BLaER1 treated with 17β-estradiol and CSF1 and Interleukin-3, amounts not matched to agents 10 nM and 100 nM (cell line): ENCODE measurements at regions not wholly inside any gene's neighbourhood (a gene's known extent, or its start where the extent isn't known, plus 50 kb on each side); places are given as distances from the start of the nearest gene placed in this dataset.
A peak's percentile ranks its signal among the peaks of the same experiment; 100 is the strongest.

Experiments used
- H3K27ac ChIP-seq, 11 experiments: shearing (Covaris generic); formaldehyde crosslinking; 2 replicates each; pipeline ENCODE4 v1.8.1; 2022
- H3K27me3 ChIP-seq, 11 experiments: shearing (Covaris generic); formaldehyde crosslinking; 2 replicates each; pipeline ENCODE4 v1.8.1; 2022
- H3K36me3 ChIP-seq, 11 experiments: shearing (Covaris generic); formaldehyde crosslinking; 2 replicates each; pipeline ENCODE4 v1.8.1; 2022
- H3K4me1 ChIP-seq, 10 experiments: shearing (Covaris generic); formaldehyde crosslinking; 2 replicates each; pipeline ENCODE4 v1.8.1; 2022
- H3K4me2 ChIP-seq, 11 experiments: shearing (Covaris generic); formaldehyde crosslinking; 2 replicates each; pipeline ENCODE4 v1.8.1; 2022
- H3K4me3 ChIP-seq, 10 experiments: shearing (Covaris generic); formaldehyde crosslinking; 2 replicates each; pipeline ENCODE4 v1.8.1; 2022
- H3K9ac ChIP-seq, 11 experiments: shearing (Covaris generic); formaldehyde crosslinking; 2 replicates each; pipeline ENCODE4 v1.8.1; 2022
- H3K9me3 ChIP-seq, 11 experiments: shearing (Covaris generic); formaldehyde crosslinking; replicated peaks in 1 of 11; 2 replicates each; pipeline ENCODE4 v1.8.1; 2022
- H4K20me1 ChIP-seq, 11 experiments: shearing (Covaris generic); formaldehyde crosslinking; 2 replicates each; pipeline ENCODE4 v1.8.1; 2022
- Cebpa-rat ChIP-seq, 11 experiments: shearing (Covaris generic); IDR thresholded peaks; 2 replicates each; pipeline ENCODE4 v1.8.1; 2022

DNA sequence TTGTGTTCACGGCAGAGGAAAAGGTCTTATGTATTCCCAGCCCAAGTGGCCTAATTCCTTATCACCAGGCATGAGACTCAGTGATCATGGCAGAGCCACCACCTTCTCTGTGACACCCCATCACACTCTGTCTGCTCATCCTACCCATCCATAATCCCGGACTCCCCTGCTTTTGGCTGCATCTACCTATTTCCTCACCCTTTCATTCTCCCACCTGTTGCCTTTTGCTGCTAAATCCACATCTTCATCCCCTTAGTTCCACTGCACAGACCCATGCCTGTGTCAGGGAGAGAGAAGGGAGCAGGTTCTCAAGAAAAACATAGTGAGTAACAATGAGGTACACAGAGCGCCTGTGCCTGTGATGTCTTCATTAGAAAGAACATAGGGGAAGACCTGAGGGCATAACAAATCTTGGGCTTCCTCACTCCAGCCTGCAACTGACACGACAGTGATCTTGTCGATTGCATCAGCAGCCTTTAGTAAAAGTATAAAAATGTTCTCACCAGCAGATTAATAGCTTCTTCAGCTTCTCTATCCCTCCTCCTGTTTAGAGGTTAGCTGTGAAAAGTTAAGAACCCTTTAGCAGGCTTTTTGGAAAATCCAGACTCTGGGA lies 246.5 kb upstream of the SPRED2 start:
- H4K20me1 ChIP-seq: no peaks in the 10 kb centered on the region
- H3K27ac ChIP-seq: no peak overlapping the region
- no peaks in the 10 kb centered on the region for H3K36me3 ChIP-seq
- no peak overlapping the region for H3K4me3 ChIP-seq
- H3K9me3 ChIP-seq: peaks cover 13 to 32% (median 21%) of the 10 kb centered on the region in 11 experiments; a peak in 21 of 22 replicates
- no peak for TF ChIP-seq Cebpa-rat (IDR thresholded peaks at IDR 0.05)
- H3K27me3 ChIP-seq: no peaks in the 10 kb centered on the region
- no peak overlapping the region for H3K9ac ChIP-seq
- H3K4me2 ChIP-seq: no peak overlapping the region
- no peaks in the 10 kb centered on the region for H3K4me1 ChIP-seq

DNA sequence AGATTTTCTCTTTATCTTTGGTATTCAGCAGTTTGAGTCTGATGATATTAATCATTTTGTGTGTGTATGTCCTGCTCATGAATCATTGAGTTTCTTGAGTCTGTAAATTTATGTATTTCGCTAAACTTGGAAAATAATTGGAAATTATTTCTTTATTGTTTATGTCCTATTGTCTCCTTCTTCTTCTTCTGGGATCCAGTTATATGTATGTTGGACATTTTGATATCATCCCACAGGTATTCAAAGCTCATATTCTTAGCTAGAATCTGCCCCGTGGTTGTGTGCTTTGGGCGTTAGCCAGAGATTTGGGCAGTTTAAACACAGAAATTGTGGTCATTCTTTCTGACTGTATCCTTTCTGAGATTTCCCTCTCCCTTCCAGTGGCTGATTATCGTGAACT lies 243.0 kb upstream of the SPRED2 start:
- H4K20me1 ChIP-seq: no peaks in the 10 kb centered on the region
- no peak overlapping the region for H3K4me2 ChIP-seq
- H3K27ac ChIP-seq: no peak overlapping the region
- no peak overlapping the region for H3K4me3 ChIP-seq
- no peak overlapping the region for H3K9ac ChIP-seq
- no peaks in the 10 kb centered on the region for H3K4me1 ChIP-seq
- H3K36me3 ChIP-seq: no peaks in the 10 kb centered on the region
- no peaks in the 10 kb centered on the region for H3K27me3 ChIP-seq
- H3K9me3 ChIP-seq: peaks cover 5 to 18% (median 12%) of the 10 kb centered on the region in 11 experiments; a peak in 18 of 22 replicates
- TF ChIP-seq Cebpa-rat (IDR thresholded peaks at IDR 0.05): no peak

DNA sequence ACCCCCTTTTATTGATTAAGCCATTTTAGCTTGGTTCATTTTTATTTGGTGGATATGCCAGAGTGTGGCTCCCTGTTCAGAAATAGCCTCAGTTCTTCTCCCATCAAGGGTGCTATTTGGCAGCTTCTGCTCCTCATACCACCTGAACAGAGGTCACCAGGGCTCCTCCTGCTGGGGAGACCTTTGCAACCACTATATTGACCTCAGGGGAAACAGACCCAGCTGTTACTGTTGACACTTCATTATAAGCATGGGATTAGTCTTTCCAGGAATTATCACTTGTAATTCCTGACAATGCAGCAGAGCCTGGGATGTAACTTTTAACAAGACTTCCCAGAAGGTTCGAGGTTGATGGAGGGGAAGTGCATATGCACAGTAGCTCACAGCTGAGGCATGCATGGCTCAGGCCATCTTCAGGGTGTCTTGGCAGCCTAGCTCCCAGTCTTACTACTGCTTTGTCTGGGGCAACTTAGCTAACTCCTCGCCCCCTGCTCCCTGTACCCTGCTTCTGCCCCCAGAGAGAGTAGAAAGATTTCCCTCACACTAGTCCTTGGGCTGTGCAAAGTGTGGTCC lies 239.4 kb upstream of the SPRED2 start:
- H3K36me3 ChIP-seq: no peaks in the 10 kb centered on the region
- H3K4me3 ChIP-seq: no peak overlapping the region
- no peaks in the 10 kb centered on the region for H3K27me3 ChIP-seq
- no peak overlapping the region for H3K9ac ChIP-seq
- no peak overlapping the region for H3K27ac ChIP-seq
- TF ChIP-seq Cebpa-rat (IDR thresholded peaks at IDR 0.05): no peak
- no peaks in the 10 kb centered on the region for H4K20me1 ChIP-seq
- H3K4me2 ChIP-seq: no peak overlapping the region
- H3K4me1 ChIP-seq: peaks cover 0 to 2% (median 0%) of the 10 kb centered on the region in 10 experiments; a peak in 4 of 20 replicates
- peaks cover 36 to 48% (median 42%) of the 10 kb centered on the region in 11 experiments for H3K9me3 ChIP-seq

DNA sequence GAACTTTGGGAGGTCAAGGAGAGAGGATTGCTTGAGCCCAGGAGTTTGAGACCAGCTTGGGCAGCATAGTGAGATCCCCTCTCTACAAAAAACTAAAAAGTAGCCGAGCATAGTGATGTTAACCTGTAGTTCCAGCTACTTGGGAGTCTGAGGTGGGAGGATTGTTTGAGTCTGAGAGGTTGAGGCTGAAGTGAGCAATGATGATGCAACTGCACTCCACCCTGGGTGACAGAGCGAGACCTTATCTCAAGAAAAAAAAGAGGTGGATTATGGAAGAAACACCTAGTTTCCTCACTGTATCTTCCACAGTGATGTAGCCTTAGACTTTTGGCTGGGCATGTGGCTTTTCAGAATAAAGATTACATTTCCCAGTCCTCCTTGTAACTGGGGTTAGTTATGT lies 237.2 kb upstream of the SPRED2 start:
- Histone ChIP-seq H3K4me3 (no peak overlapping the region), H3K36me3 (no peaks in the 10 kb centered on the region), H3K4me1 (peaks cover 0 to 16% (median 7%) of the 10 kb centered on the region in 10 experiments; a peak in 9 of 20 replicates), H3K4me2 (no peak overlapping the region), H3K27me3 (no peaks in the 10 kb centered on the region), H3K27ac (no peak overlapping the region), H4K20me1 (no peaks in the 10 kb centered on the region), H3K9me3 (peaks cover 30 to 38% (median 35%) of the 10 kb centered on the region in 11 experiments), H3K9ac (no peak overlapping the region)
- TF ChIP-seq Cebpa-rat (IDR thresholded peaks at IDR 0.05): no peak

DNA sequence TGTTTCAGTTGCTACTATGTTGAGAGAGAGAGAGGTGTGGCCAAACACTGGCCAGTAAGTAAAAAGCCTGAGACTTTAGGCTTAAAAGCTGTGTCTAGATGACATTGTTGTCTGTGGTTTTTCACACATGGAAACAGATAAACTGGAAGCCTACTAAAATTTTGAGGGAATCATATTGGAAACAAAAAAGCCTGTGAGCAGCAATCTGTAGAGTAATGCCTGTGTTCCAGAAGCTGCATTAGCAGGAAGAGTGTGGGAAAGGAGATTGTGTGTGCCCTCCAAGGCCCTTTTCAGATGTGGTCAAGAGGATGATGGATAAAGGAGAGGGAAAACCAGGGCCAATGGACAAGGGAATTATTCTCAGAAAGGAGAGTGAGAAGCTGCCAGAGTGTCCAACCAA lies 236.3 kb upstream of the SPRED2 start:
- Histone ChIP-seq H3K4me3 (no peak overlapping the region), H4K20me1 (no peaks in the 10 kb centered on the region), H3K9me3 (peaks cover 30 to 38% (median 35%) of the 10 kb centered on the region in 11 experiments), H3K9ac (no peak overlapping the region), H3K4me1 (peaks cover 0 to 20% (median 9%) of the 10 kb centered on the region in 10 experiments; a peak in 10 of 20 replicates), H3K27me3 (no peaks in the 10 kb centered on the region), H3K4me2 (no peak overlapping the region), H3K27ac (no peak overlapping the region), H3K36me3 (no peaks in the 10 kb centered on the region)
- no peak for TF ChIP-seq Cebpa-rat (IDR thresholded peaks at IDR 0.05)

DNA sequence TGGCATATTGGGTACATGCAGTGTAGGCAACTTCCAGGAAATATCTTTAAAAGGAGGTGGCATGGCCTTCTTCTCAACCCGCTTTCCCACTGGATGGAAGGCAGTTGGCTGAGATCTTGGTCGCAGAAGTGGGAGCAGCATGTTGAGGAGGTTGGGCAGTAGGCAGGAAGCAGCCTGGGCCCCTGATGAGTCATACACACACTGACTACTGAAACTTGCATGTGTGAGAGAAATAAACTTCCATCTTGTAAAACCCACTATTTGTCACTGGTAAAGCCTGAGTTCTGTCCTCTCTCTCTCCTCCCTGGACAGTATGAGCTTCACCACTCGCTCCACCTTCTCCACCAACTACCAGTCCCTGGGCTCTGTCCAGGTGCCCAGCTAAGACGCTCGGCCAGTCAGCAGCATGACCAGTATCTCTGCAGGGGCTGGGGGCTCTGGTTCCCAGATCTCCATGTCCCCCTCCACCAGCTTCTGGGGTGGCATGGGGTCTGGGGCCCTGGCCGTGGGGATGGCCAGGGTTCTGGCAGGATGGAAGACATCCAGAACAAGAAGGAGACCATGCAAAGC lies 233.8 kb upstream of the SPRED2 start:
- no peak for TF ChIP-seq Cebpa-rat (IDR thresholded peaks at IDR 0.05)
- Histone ChIP-seq H3K4me1 (peaks cover 15 to 41% (median 26%) of the 10 kb centered on the region in 10 experiments), H3K9ac (no peak overlapping the region), H4K20me1 (no peaks in the 10 kb centered on the region), H3K36me3 (no peaks in the 10 kb centered on the region), H3K4me2 (peak overlapping the region in 5 of 11 experiments; percentile 41 to 73 (median 71); a peak in 12 of 22 replicates), H3K27ac (peak overlapping the region in 5 of 11 experiments; percentile 27 to 62 (median 34); a peak in 7 of 22 replicates), H3K27me3 (no peaks in the 10 kb centered on the region), H3K9me3 (peaks cover 30 to 38% (median 35%) of the 10 kb centered on the region in 11 experiments), H3K4me3 (no peak overlapping the region)

DNA sequence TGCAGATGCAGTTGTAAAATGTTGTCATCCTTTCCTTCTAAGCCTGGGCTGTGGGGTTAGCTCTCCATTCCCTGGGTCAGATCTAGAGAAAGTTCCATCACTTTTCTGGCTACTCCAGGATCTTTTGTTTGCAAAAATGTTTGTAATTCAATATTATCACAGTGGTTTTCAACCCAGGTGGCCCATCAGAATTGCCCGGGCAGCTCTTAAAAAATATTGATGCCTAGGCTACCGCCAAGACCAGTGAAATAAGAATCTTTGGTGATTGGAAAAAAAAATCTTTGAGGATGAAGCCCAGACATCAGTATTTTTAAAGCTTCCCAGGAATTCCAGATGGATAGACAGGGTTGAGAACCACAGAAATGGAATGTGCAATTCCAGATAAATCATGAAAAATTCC lies 232.5 kb upstream of the SPRED2 start:
- Histone ChIP-seq H4K20me1 (no peaks in the 10 kb centered on the region), H3K9ac (no peak overlapping the region), H3K4me2 (no peak overlapping the region), H3K4me3 (no peak overlapping the region), H3K27me3 (no peaks in the 10 kb centered on the region), H3K4me1 (peaks cover 15 to 41% (median 26%) of the 10 kb centered on the region in 10 experiments), H3K36me3 (no peaks in the 10 kb centered on the region), H3K9me3 (peaks cover 27 to 38% (median 35%) of the 10 kb centered on the region in 11 experiments), H3K27ac (no peak overlapping the region)
- TF ChIP-seq Cebpa-rat (IDR thresholded peaks at IDR 0.05): no peak

DNA sequence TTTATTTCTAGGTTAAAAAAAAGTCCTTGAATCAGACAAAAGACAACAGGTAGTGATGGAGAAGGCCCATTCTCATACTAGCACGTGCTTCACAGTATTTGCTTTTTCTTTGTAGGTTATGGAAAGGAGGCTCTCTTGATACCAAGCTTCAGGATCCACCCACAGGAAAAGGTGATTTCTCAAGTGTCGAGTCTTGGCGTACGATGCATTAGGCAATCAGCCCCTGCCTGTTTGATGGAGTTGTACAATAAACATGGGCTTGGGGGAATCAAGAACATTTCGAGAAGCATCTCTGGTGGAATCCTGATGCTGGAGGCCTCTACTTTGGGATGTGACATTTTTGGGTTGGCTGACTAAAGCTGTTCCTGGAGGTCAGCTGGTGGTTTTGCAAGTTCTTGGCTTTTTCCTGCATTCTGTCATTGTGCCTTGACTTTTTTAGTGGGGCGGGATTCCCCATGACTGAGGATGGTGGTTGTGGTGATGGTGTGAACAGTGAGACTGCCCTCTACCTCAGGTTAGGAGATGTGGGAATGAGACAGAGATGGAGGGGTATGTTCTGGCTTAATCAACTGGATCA lies 231.5 kb upstream of the SPRED2 start:
- no peaks in the 10 kb centered on the region for H4K20me1 ChIP-seq
- peaks cover 15 to 41% (median 26%) of the 10 kb centered on the region in 10 experiments for H3K4me1 ChIP-seq
- no peaks in the 10 kb centered on the region for H3K27me3 ChIP-seq
- H3K4me3 ChIP-seq: no peak overlapping the region
- H3K27ac ChIP-seq: no peak overlapping the region
- no peak overlapping the region for H3K9ac ChIP-seq
- no peak for TF ChIP-seq Cebpa-rat (IDR thresholded peaks at IDR 0.05)
- peak overlapping the region in 7 of 11 experiments; percentile 1 to 80 (median 11); a peak in 12 of 22 replicates for H3K4me2 ChIP-seq
- peaks cover 16 to 28% (median 25%) of the 10 kb centered on the region in 11 experiments for H3K9me3 ChIP-seq
- no peaks in the 10 kb centered on the region for H3K36me3 ChIP-seq
